Sigmoid colon (tissue), 6 donors: ENCODE measurements at regions not wholly inside any gene's neighbourhood (a gene's known extent, or its start where the extent isn't known, plus 50 kb on each side); places are given as distances from the start of the nearest gene placed in this dataset.

Experiments
- DNase-seq: peaks from one replicate; pipeline ENCODE4 v3.0.0-alpha.2; 2019
- H3K27ac ChIP-seq, 4 donors: fragments of 200-600 bp; sonication (generic); one replicate each; pipeline ENCODE4 v1.5.1; 2016 to 2019; ENCODE audit warnings: mild to moderate bottlenecking in 1 of 4
- H3K27me3 ChIP-seq, 3 donors: fragments of 200-600 bp; sonication (generic); one replicate each; pipeline ENCODE4 v1.5.1; 2019; ENCODE audit warnings: mild to moderate bottlenecking in 1 of 3
- H3K36me3 ChIP-seq, 4 donors: fragments of 200-600 bp; sonication (generic); one replicate each; pipeline ENCODE4 v1.5.1; 2016 to 2019
- H3K4me1 ChIP-seq, 4 donors: fragments of 200-600 bp; sonication (generic); one replicate each; pipeline ENCODE4 v1.5.1; 2017 to 2019
- H3K4me3 ChIP-seq, 4 donors: fragments of 200-600 bp; sonication (generic); one replicate each; pipeline ENCODE4 v1.5.1; 2017 to 2019; ENCODE audit warnings: mild to moderate bottlenecking in 2 of 4, moderate library complexity in 1 of 4
- H3K9me3 ChIP-seq, 4 donors: fragments of 200-600 bp in 3 of 4; sonication (generic) in 3 of 4; one replicate each; pipeline versions ENCODE4 v1.5.1 to v1.6.1; 2013 to 2019
- CTCF ChIP-seq, 4 experiments: fragments of 450-650 bp in 3 of 4; fragments of 200-600 bp in 1 of 4; IDR thresholded peaks; one replicate each; pipeline ENCODE4 v1.5.1; 2016 to 2019; ENCODE audit warnings: antibody characterized with exemption in 4 of 4, mild to moderate bottlenecking in 3 of 4, moderate library complexity in 2 of 4
- EP300 ChIP-seq, 4 donors: sonication (generic); formaldehyde crosslinking; IDR thresholded peaks; one replicate each; pipeline ENCODE4 v1.6.1; 2017; ENCODE audit warnings: antibody characterized with exemption in 4 of 4
- POLR2A ChIP-seq, 2 donors: fragments of 450-650 bp; IDR thresholded peaks; one replicate each; pipeline ENCODE4 v1.6.1; 2016; ENCODE audit warnings: antibody characterized with exemption in 2 of 2, mild to moderate bottlenecking in 2 of 2, moderate library complexity in 2 of 2
- POLR2AphosphoS5 ChIP-seq, 4 donors: sonication (generic); formaldehyde crosslinking; IDR thresholded peaks; one replicate each; pipeline ENCODE4 v1.6.1; 2017; ENCODE audit warnings: antibody characterized with exemption in 4 of 4
- WGBS, 2 donors: extraction: QIAGEN DNeasy Blood & Tissue Kit; methylation state at CpG; one replicate each; pipeline ENCODE4 v1.1.7; 2013; 5-methylcytosine and 5-hydroxymethylcytosine counted together
- intact Hi-C: fragments of 100-400 bp; cut with DNase I; formaldehyde crosslinking; loops from one replicate; pipeline ENCODE4 v1.15.1; 2023
- donor health status: healthy with polysubstance abuse.
- donor health status: healthy.

DNA sequence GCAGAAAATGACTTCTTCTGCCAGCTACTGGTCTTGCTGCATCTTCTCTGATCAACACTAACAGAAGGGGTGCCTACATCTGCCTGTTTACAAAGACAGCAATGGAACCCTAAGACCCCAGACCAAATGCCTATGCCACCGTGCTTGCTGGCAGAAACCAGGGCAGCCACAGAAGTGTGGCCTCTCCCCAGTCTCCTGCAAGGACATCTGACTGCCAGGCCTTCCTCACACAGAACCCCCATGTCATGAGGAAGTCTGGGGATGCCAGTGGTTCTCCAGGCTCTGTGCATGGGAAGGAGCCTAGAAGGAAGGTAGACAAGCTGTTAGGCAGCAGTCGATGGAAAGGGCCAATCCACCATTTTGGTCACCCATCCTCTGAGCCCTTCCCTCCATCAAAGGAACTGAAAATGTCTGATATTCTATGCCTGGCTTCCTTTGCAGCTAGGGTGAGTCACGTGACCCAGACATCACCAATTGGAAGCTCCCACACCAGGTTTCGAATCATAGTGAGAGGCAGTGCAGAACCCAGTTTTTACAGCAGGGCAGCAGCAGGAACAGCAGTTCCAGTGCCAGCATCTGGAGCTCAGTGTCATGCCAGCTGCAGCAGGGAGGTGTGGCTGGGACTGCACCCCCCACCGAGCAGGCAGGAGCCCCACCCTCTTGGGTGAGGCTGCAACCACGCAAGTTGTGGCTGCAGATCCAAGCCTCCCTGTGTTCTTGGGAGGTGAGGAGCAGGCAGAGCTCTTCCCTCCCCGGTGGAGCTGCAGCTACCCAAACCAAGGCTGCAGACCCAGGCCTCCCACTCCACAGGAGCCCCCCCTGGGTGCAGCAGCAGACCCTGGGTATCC is 123.4 kb downstream of the OLFM1 start:
- intact Hi-C loops: no loop called here

DNA sequence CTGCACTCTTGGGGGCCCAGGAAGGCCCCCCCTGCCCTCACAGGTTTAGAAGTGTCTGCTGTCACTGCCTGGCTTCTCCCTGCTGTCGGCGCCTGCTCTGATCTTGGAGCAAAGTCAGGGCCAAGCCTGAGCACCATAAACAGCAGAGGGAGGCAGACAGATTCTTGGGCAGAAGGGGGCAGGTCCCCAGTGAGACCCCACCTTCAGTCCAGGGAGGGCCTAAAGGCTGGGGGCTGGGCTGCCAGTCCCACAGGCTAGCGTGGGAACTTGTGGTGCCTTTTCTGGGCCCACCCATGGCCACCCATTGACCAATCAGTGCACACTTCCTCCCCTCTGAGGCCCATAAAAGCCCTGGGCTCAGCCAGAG is 124.0 kb downstream of the OLFM1 start:
- WGBS, 2 donors: 86 to 89% methylated on average over 3 of the region's 3 CpGs

More for the DNA sequence above, 123.4 kb downstream of the OLFM1 start:
- Histone ChIP-seq H3K27ac (no peak overlapping the region), H3K9me3 (no peaks in the 10 kb centered on the region), H3K36me3 (no peaks in the 10 kb centered on the region), H3K27me3 (peaks cover 0 to 23% (median 0%) of the 10 kb centered on the region in 3 donors), H3K4me1 (peaks cover 0 to 7% (median 0%) of the 10 kb centered on the region in 4 donors), H3K4me3 (no peak overlapping the region)
- 61 to 73% methylated on average over 7 of the region's 7 CpGs for WGBS, 2 donors
- peak; percentile 29 for DNase-seq
- no peak for TF ChIP-seq POLR2A (IDR thresholded peaks at IDR 0.05)
- no peak for TF ChIP-seq POLR2AphosphoS5 (IDR thresholded peaks at IDR 0.05)
- TF ChIP-seq CTCF (IDR thresholded peaks at IDR 0.05): no peak
- no peak for TF ChIP-seq EP300 (IDR thresholded peaks at IDR 0.05)

DNA sequence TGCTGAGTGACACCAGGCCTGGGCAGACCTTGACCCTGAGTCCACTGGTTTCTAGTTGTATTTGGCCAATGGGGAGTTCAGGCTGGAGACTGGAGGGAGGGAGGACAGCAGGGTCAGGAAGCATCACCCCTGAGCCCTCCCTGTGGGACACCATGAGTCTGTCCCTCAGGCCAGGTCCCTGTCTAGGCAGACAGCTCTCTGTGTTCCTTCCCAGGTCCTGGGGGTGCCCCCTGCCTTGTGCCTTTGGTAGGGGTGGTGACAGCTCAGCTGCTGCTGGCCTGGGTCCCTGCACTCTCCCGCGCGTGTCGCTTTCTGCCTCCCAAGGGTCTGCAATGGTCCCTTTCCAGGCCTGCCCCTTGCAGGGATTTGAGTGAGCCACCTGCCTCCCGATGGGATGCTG is 125.5 kb downstream of the OLFM1 start:
- no peak overlapping the region for H3K27ac ChIP-seq
- H3K36me3 ChIP-seq: no peaks in the 10 kb centered on the region
- DNase-seq: peak; percentile 60
- no peak for TF ChIP-seq POLR2A (IDR thresholded peaks at IDR 0.05)
- TF ChIP-seq CTCF (IDR thresholded peaks at IDR 0.05): no peak
- no peak for TF ChIP-seq EP300 (IDR thresholded peaks at IDR 0.05)
- no peak for TF ChIP-seq POLR2AphosphoS5 (IDR thresholded peaks at IDR 0.05)
- H3K9me3 ChIP-seq: no peaks in the 10 kb centered on the region
- intact Hi-C loops: no loop called here
- H3K4me1 ChIP-seq: peaks cover 0 to 23% (median 6%) of the 10 kb centered on the region in 4 donors
- 90 to 94% methylated on average over 5 of the region's 5 CpGs for WGBS, 2 donors
- no peak overlapping the region for H3K4me3 ChIP-seq
- peaks cover 0 to 43% (median 5%) of the 10 kb centered on the region in 3 donors for H3K27me3 ChIP-seq

More for the DNA sequence above, 124.0 kb downstream of the OLFM1 start:
- TF ChIP-seq CTCF (IDR thresholded peaks at IDR 0.05) (no peak), POLR2A (IDR thresholded peaks at IDR 0.05) (no peak), EP300 (IDR thresholded peaks at IDR 0.05) (no peak), POLR2AphosphoS5 (IDR thresholded peaks at IDR 0.05) (no peak)
- no peaks in the 10 kb centered on the region for H3K36me3 ChIP-seq
- H3K27me3 ChIP-seq: peaks cover 0 to 29% (median 0%) of the 10 kb centered on the region in 3 donors
- H3K4me1 ChIP-seq: peaks cover 0 to 13% (median 1%) of the 10 kb centered on the region in 4 donors
- H3K27ac ChIP-seq: no peak overlapping the region
- peak; percentile 48 for DNase-seq
- no peak overlapping the region for H3K4me3 ChIP-seq
- no peaks in the 10 kb centered on the region for H3K9me3 ChIP-seq
- intact Hi-C loops: no loop called here

DNA sequence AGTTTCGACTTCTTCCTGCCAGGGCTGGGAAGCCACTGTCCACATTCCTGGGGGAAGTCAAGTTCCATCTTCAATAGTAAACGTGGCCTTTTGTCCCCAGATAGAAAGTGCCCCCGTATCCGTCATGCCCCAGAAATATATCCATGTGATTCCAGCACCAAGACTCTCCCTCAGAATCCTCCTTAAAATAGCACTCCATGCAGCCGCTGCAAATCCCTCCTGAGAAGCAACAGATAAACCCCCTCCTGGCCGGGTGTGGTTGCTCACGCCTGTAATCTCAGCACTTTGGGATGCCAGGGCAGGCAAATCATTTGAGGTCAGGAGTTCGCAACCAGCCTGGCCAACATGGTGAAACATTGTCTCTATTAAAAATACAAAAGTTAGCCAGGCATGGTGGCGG is 126.1 kb downstream of the OLFM1 start:
- intact Hi-C loops: no loop called here
- Histone ChIP-seq H3K36me3 (no peaks in the 10 kb centered on the region), H3K4me3 (no peak overlapping the region), H3K9me3 (no peaks in the 10 kb centered on the region), H3K27me3 (peaks cover 0 to 49% (median 11%) of the 10 kb centered on the region in 3 donors), H3K27ac (no peak overlapping the region), H3K4me1 (peaks cover 0 to 23% (median 7%) of the 10 kb centered on the region in 4 donors)
- TF ChIP-seq CTCF (IDR thresholded peaks at IDR 0.05) (no peak), EP300 (IDR thresholded peaks at IDR 0.05) (no peak), POLR2A (IDR thresholded peaks at IDR 0.05) (no peak), POLR2AphosphoS5 (IDR thresholded peaks at IDR 0.05) (no peak)
- 73 to 78% methylated on average over 9 of the region's 9 CpGs for WGBS, 2 donors
- peak; percentile 22 for DNase-seq
